NCI-H2107 treated with DMSO at 0.1 percent for 48 hours (cell line): ENCODE measurements at regions not wholly inside any gene's neighbourhood (a gene's known extent, or its start where the extent isn't known, plus 50 kb on each side); places are given as distances from the start of the nearest gene placed in this dataset.
A peak's percentile ranks its signal among the peaks of the same experiment; 100 is the strongest.
"Not testable (repeated sequence)": the region's sequence is repeated elsewhere in the genome, so short reads cannot be mapped to it uniquely, and the experiment has no call there.

Source experiments
- DNase-seq: peaks from one replicate; lab custom pipeline; 2025; ENCODE audit not compliant: unreplicated experiment; lab: John Stamatoyannopoulos, UW

- peak; percentile 92 for DNase-seq
Observed at GRCh38 chrX:13223868-13224567, 95.8 kb downstream of the ATXN3L start.

- DNase-seq = no peak
Observed at GRCh38 chrX:13220916-13221315, 98.9 kb downstream of the ATXN3L start.

GRCh38 chrX:13219991-13220764 lies 99.7 kb downstream of the ATXN3L start:
- DNase-seq = no peak

- no peak for DNase-seq
Observed at GRCh38 chrX:13218758-13219157, 101.1 kb downstream of the ATXN3L start.

DNA sequence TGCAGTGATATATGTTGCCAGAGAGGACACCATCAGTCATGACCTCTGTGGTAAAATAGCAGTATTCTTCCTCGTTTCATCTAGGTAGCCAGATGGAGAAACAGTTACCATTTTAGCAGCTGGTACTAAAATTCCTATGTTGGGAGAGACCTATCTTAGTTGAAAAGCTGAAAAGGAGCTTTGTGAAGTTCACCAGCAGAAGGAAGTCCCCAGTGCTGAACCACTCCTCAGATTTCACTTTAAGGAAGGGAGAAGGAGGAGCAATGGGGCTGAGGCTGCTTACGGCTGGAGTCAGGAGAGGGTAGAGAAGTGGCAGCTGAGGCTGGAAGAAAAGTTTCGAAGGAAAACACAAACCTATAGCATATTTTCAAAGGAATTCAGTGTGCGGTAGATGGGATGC lies 103.7 kb downstream of the ATXN3L start:
- DNase-seq = no peak

- no peak for DNase-seq
Observed at GRCh38 chrX:13215729-13216128, 104.1 kb downstream of the ATXN3L start.

GRCh38 chrX:13212191-13212651 lies 107.6 kb downstream of the ATXN3L start:
- DNase-seq = no peak

DNA sequence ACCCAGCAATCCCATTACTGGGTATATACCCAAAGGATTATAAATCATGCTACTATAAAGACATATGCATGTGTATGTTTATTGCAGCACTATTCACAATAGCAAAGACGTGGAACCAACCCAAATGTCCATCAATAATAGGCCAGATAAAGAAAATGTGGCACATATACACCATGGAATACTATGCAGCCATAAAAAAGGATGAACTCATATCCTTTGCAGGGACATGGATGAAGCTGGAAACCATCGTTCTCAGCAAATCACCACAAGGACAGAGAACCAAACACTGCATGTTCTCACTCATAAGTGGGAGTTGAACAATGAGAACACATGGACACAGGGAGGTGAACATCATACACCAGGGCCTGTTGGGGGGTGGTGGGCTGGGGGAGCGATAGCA lies 109.7 kb downstream of the ATXN3L start:
- DNase-seq = not testable (repeated sequence)

DNA sequence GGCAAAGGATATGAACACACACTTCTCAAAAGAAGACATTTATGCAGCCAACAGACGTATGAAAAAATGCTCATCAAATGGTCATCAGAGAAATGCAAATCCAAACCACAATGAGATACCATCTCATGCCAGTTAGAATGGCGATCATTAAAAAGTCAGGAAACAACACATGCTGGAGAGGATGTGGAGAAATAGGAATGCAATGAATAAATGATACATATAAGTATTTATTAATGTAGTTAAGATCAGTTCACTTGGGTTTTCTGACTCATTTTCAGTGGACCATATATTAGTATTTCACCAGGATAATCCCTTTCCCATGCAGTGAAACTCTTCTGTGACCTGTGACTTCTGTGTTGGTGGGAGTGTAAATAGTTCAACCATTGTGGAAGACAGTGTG lies 110.1 kb downstream of the ATXN3L start:
- DNase-seq = not testable (repeated sequence)

GRCh38 chrX:13208281-13208935 lies 111.4 kb downstream of the ATXN3L start:
- DNase-seq = no peak

DNA sequence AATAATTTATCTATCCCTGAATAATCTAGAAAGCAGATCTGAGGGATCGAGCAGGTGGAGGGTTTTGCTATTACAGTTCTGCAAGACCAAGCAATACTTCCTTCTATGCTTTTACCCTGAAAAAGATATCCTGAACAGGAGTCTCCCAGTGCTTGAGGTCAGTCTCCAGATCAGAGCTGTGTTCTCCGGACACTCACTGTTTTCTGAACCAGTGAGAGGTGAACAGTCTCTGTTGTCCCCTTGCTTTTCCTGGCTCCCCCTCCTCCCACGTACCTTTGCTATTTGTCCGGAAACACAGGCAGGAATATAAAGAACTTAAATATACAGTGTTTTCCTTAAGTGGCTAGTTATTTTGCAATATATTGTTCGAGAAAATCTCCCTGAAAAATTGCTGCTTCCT lies 116.6 kb downstream of the ATXN3L start:
- DNase-seq = no peak

- no peak for DNase-seq
Observed at GRCh38 chrX:13201605-13202219, 118.1 kb downstream of the ATXN3L start.

DNA sequence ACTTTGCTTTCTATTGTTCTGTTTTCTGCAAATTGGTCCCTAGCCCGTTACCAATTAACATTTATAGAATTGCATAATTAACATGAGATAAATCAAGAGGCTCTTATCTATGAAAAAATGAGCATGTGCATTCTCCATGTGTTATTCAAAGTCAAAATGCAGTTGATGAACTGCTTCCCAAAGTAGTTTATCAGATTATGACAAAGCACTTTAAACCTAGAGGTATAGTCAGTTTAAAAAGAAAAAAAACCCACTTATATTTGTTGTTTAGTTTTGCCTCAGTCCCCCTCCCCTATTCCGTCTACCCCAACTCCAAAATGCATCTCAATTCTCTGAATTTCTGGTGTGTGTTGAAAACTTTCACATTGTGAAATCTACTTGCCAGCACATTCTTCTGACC lies 119.5 kb downstream of the ATXN3L start:
- no peak for DNase-seq

- no peak for DNase-seq
Observed at GRCh38 chrX:13198762-13199064, 121.1 kb downstream of the ATXN3L start.

DNA sequence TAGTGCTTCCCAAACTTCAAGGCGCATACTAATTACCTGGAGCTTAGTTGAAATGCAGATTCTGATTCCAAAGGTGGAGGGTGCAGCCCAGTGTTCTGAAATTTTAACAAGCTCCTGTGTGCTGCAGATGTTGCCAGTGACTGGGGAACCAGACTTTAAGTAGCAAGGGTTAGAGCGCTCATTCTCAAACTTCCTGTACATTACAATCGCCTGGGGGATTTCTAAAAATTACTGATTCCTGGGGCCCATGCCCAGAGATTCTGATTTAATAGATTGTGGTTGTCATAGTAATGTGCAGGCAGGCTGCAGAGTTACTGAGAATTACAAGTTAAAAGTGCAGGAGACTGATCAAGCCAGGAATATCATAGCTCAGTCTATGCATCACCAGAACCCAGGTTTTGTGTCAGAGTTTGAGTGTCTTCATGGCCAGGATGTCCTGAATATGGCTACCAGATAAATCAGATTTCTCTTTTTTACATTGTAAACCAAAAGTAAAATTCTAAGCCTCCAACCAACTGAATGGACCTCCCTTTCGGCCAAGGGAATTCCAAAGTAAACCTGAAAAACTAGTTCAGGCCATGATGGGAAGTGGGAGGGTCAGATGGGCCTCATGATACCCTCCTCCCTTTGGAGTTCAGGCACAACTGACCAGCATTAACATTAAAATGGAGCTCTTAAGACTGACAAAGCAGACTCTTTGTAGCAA lies 121.6 kb downstream of the ATXN3L start:
- no peak for DNase-seq

DNA sequence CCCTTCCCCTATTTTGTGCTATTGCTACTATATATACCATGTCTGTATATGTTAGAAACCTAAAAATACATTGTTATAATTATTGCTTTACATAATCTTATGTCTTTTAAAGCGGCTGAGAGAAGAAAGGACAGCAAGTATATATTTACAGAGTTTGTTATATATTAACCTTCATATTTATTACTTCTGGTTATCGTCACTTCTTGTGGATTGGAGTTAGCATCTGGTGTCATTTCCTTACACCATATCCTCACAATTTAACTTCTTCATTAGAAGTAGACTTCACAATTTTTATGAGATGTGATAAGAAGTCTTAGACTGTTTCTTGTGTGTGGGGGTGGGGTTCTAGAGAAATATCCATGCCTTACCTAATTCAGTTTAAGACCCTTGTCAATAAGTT lies 123.1 kb downstream of the ATXN3L start:
- DNase-seq = no peak

GRCh38 chrX:13195340-13195739 lies 124.5 kb downstream of the ATXN3L start:
- DNase-seq = peak; percentile 8

DNA sequence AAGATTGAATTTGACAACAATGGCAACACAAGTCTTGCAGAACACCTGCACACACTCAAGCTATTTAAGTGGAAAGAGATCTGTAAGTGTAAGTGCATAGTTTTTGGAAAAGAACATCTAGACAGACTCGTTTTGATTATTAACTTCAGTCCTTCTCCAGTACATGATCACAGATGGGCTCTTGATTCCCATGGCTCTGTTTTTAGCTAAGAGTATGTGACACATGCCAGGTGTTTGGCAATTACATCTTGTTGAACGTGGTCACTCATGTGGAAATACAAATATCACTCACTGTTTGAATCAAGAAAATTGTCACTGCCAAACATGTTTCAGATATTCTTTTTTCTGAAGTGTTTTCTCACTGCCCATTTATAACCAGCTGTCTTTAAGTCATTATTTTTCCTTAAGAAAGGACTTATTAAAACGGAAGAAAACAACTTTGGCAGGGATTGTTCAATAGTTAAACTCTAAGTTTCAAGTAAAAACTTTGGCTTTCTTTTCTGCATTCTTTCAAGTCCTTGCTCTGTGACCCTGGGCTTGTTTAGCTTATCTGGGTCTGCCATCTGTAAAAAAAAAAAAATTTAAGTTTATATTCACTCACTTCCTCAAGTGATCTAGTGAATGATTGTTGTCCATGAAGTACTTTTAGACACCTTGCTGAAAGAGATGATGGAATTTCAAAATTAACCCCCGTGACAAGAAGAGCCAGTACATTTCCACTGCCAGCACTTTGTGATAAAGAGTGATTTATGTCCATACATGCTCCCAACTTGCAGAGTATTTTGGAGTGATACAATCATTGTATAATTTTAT lies 125.4 kb downstream of the ATXN3L start:
- DNase-seq = peak; percentile 86

GRCh38 chrX:13190051-13190450 lies 129.8 kb downstream of the ATXN3L start:
- no peak for DNase-seq

GRCh38 chrX:13189380-13189779 lies 130.5 kb downstream of the ATXN3L start:
- no peak for DNase-seq
